RWPE2 (cell line): ENCODE measurements at regions not wholly inside any gene's neighbourhood (a gene's known extent, or its start where the extent isn't known, plus 50 kb on each side); places are given as distances from the start of the nearest gene placed in this dataset.

Experiments
- ATAC-seq: fragments of 200-7000 bp; cut with Tn5 transposase; 3 replicates; pipeline ENCODE4 v1.9.1; 2021; ENCODE audit warnings: low read depth
- DNase-seq: peaks from one replicate; pipeline ENCODE4 v3.0.0-alpha.2; 2020; ENCODE audit warnings: low spot score
- H3K27ac ChIP-seq: fragments of 450-650 bp; 2 replicates; pipeline ENCODE4 v1.5.1; 2017; ENCODE audit warnings: mild to moderate bottlenecking; ENCODE audit not compliant: poor library complexity, severe bottlenecking
- H3K27me3 ChIP-seq: fragments of 250-450 bp; sonication (Bioruptor Pico); 2 replicates; pipeline ENCODE4 v1.5.1; 2021; ENCODE audit warnings: mild to moderate bottlenecking, moderate library complexity; ENCODE audit not compliant: insufficient read depth, poor library complexity, severe bottlenecking
- H3K36me3 ChIP-seq: fragments of 250-450 bp; sonication (Bioruptor Pico); 2 replicates; pipeline ENCODE4 v1.5.1; 2020; ENCODE audit warnings: low read depth, mild to moderate bottlenecking, moderate library complexity
- H3K4me1 ChIP-seq: fragments of 250-450 bp; sonication (Bioruptor Pico); 2 replicates; pipeline ENCODE4 v1.5.1; 2021; ENCODE audit warnings: mild to moderate bottlenecking, moderate library complexity; ENCODE audit not compliant: insufficient read depth, poor library complexity, severe bottlenecking
- H3K4me3 ChIP-seq: fragments of 250-450 bp; sonication (Bioruptor Pico); 2 replicates; pipeline ENCODE4 v1.5.1; 2021; ENCODE audit warnings: mild to moderate bottlenecking, moderate library complexity; ENCODE audit not compliant: severe bottlenecking
- H3K9me3 ChIP-seq: fragments of 250-450 bp; sonication (Bioruptor Pico); 2 replicates; pipeline ENCODE4 v1.5.1; 2021; ENCODE audit warnings: mild to moderate bottlenecking, moderate library complexity; ENCODE audit not compliant: severe bottlenecking
- CTCF ChIP-seq: fragments of 450-650 bp; IDR thresholded peaks from one replicate; pipeline ENCODE4 v1.5.1; 2017; ENCODE audit warnings: mild to moderate bottlenecking, moderate library complexity; ENCODE audit not compliant: poor library complexity, severe bottlenecking

DNA sequence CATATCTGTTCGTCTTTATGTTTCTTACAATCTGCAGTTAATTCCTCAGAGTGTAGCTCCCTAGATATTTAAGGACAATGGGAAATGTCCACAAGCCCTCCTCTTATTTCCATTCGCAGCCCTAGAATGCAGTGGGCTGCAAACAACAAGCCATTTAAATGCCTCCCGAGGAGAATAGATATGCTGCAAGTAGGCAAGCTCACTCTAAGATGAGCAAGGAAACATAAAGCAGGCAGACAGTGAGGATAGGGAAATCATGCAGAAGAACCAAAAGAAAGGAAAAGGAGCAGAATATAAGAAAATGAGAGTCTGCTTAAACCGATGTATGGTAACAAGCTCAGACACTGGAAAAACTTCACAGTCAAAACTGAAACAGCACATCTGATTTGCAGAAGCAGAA is 561.9 kb downstream of the GBE1 start:
- peaks cover 5% of the 10 kb centered on the region for H3K27me3 ChIP-seq
- no peak overlapping the region for H3K27ac ChIP-seq
- H3K36me3 ChIP-seq, result no peaks in the 10 kb centered on the region
- ATAC-seq, result no peak
- DNase-seq, result no peak
- no peaks in the 10 kb centered on the region for H3K4me1 ChIP-seq
- TF ChIP-seq CTCF, result no peak
- H3K9me3 ChIP-seq, result no peaks in the 10 kb centered on the region
- no peak overlapping the region for H3K4me3 ChIP-seq

DNA sequence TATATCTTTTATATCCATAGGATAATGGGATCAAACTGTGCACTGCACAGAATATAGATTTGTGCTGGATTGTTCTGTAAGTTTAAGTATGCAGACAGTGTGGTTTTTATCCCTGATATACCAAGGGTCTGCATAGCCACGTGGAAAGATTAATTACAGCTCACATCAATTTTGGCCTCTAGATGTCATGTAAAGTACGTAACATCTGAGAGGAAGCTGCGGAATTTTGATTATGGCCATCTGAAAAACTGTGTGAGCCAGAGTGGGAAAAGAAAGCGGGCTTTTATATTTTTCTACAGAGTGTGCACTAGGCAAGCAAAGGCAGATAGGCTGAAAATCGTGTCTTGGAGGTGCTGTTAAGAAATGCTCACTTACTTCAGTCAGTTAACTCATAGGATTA is 562.7 kb downstream of the GBE1 start:
- no peaks in the 10 kb centered on the region for H3K9me3 ChIP-seq

GRCh38 chr3:81198216-81198615 is 563.2 kb downstream of the GBE1 start:
- no peak for ATAC-seq
- Histone ChIP-seq H3K36me3 (no peaks in the 10 kb centered on the region), H3K4me1 (no peaks in the 10 kb centered on the region), H3K4me3 (no peak overlapping the region), H3K27me3 (peaks cover 5% of the 10 kb centered on the region), H3K9me3 (no peaks in the 10 kb centered on the region), H3K27ac (no peak overlapping the region)
- DNase-seq, result no peak
- no peak for TF ChIP-seq CTCF

More for the DNA sequence above, 562.7 kb downstream of the GBE1 start:
- Histone ChIP-seq H3K4me3 (no peak overlapping the region), H3K4me1 (no peaks in the 10 kb centered on the region), H3K27ac (no peak overlapping the region), H3K36me3 (no peaks in the 10 kb centered on the region), H3K27me3 (peaks cover 5% of the 10 kb centered on the region)
- DNase-seq (no peak), ATAC-seq (no peak)
- peak; percentile 6 for TF ChIP-seq CTCF

DNA sequence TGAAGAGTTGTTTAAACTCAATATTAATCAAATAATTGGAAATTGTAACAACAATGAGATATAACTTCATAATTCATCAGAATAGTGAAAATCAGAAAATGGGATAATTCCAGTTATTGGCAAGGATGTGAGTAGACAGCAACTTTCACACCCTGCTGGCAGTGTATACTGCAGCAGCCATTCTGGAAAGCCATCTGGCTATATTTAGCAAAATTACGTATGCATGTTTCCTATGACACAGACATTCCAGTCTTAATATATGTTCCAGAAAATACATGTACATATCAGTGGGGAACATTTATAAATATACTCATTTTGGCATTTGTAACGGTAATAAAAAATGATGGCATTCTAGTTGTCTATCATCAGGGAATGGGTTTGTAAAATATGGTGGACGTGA is 564.1 kb downstream of the GBE1 start:
- peaks cover 5% of the 10 kb centered on the region for H3K27me3 ChIP-seq
- no peaks in the 10 kb centered on the region for H3K4me1 ChIP-seq
- H3K9me3 ChIP-seq, result no peaks in the 10 kb centered on the region
- DNase-seq (no peak), ATAC-seq (no peak)
- H3K27ac ChIP-seq, result no peak overlapping the region
- H3K36me3 ChIP-seq, result no peaks in the 10 kb centered on the region
- TF ChIP-seq CTCF, result no peak
- no peak overlapping the region for H3K4me3 ChIP-seq

DNA sequence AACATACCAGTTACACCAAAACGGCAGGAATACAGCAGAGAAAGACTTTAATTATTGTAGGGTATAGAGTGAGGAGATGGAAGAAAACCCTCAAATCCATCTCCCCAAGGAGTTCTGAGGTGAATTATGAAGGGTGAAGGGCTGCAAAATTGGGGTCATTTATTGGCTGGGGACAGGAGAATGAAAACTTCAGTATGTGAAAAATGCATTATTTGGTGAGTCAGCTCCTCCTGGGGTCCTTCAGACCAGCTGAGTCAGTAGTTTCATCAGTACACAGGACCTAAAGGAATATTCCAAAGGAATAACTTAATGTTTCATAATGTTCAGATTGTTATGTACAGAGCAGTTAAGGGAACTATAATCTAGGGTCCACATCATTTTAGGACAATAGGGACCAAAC is 566.0 kb downstream of the GBE1 start:
- no peaks in the 10 kb centered on the region for H3K4me1 ChIP-seq

More for the DNA sequence above, 566.0 kb downstream of the GBE1 start:
- Histone ChIP-seq H3K27me3 (peaks cover 5% of the 10 kb centered on the region), H3K9me3 (no peaks in the 10 kb centered on the region), H3K4me3 (no peak overlapping the region), H3K27ac (no peak overlapping the region), H3K36me3 (no peaks in the 10 kb centered on the region)
- DNase-seq, result no peak
- no peak for ATAC-seq
- no peak for TF ChIP-seq CTCF
